Naive thymus-derived CD8-positive, alpha-beta T cell (primary cell): ENCODE measurements at regions not wholly inside any gene's neighbourhood (a gene's known extent, or its start where the extent isn't known, plus 50 kb on each side); places are given as distances from the start of the nearest gene placed in this dataset.
A peak's percentile ranks its signal among the peaks of the same experiment; 100 is the strongest.

Source experiments
- ATAC-seq, 2 donors: fragments of 150-1000 bp; cut with Tn5 transposase in 1 of 2; sonication (Bioruptor Pico), chemical (Tn5 transposase) in 1 of 2; 1 replicate in 1 of 2; 2 replicates in 1 of 2; pipeline ENCODE4 v1.10.0; 2021; ENCODE audit warnings: mild to moderate bottlenecking in 2 of 2, moderate library complexity in 2 of 2
- POLR2A ChIA-PET: fragments of 350-600 bp; sonication (Branson Sonifier 250); formaldehyde crosslinking; loops from one replicate; lab custom pipeline; 2021; ENCODE audit warnings: antibody characterized with exemption; lab: Charles Lee
- DNase-seq, 10 donors: peaks; one replicate each; pipeline versions ENCODE4 v3.0.0 to v3.0.0-alpha.2; 2020 to 2022
- H3K27ac Mint-ChIP-seq, 10 donors: one replicate each; pipeline ENCODE4 v1.8.0; 2020 to 2022; ENCODE audit warnings: mild to moderate bottlenecking in 10 of 10, mixed read lengths in 10 of 10, moderate library complexity in 4 of 10, inconsistent platforms in 1 of 10
- H3K27me3 Mint-ChIP-seq, 5 donors: one replicate each; pipeline ENCODE4 v1.8.0; 2021 to 2022; ENCODE audit warnings: mixed read lengths in 5 of 5
- H3K36me3 Mint-ChIP-seq, 3 donors: one replicate each; pipeline ENCODE4 v1.8.0; 2020 to 2022; ENCODE audit warnings: mixed read lengths in 3 of 3, mild to moderate bottlenecking in 2 of 3, inconsistent platforms in 1 of 3
- H3K4me1 Mint-ChIP-seq, 4 donors: one replicate each; pipeline ENCODE4 v1.8.0; 2021 to 2022; ENCODE audit warnings: mixed read lengths in 4 of 4
- H3K4me3 Mint-ChIP-seq, 10 donors: one replicate each; pipeline ENCODE4 v1.8.0; 2020 to 2022; ENCODE audit warnings: mild to moderate bottlenecking in 10 of 10, mixed read lengths in 10 of 10, moderate library complexity in 6 of 10, inconsistent platforms in 1 of 10
- H3K9me3 Mint-ChIP-seq, 9 donors: one replicate each; pipeline ENCODE4 v1.8.0; 2020 to 2022; ENCODE audit warnings: mixed read lengths in 9 of 9, mild to moderate bottlenecking in 3 of 9, inconsistent platforms in 1 of 9, moderate library complexity in 1 of 9

GRCh38 chr14:94691660-94692034 is 78.3 kb downstream of the GSC start:
- Mint-ChIP-seq H3K27ac (peak overlapping the region in 1 of 10 donors; percentile 70), H3K27me3 (peaks cover 6 to 32% (median 14%) of the 10 kb centered on the region in 5 donors), H3K4me1 (peaks cover 0 to 2% (median 0%) of the 10 kb centered on the region in 4 donors), H3K4me3 (no peak overlapping the region), H3K36me3 (no peaks in the 10 kb centered on the region), H3K9me3 (no peaks in the 10 kb centered on the region)
- ATAC-seq (no peak), DNase-seq (no peak)
- POLR2A ChIA-PET = no interaction called here

GRCh38 chr14:94690896-94691659 is 78.8 kb downstream of the GSC start:
- Mint-ChIP-seq H3K27me3 (peaks cover 6 to 32% (median 14%) of the 10 kb centered on the region in 5 donors), H3K4me1 (peaks cover 0 to 2% (median 0%) of the 10 kb centered on the region in 4 donors), H3K9me3 (no peaks in the 10 kb centered on the region), H3K27ac (no peak overlapping the region), H3K36me3 (no peaks in the 10 kb centered on the region), H3K4me3 (no peak overlapping the region)
- DNase-seq = no peak
- POLR2A ChIA-PET = no interaction called here
- no peak for ATAC-seq

- H3K9me3 Mint-ChIP-seq = no peaks in the 10 kb centered on the region
- H3K4me3 Mint-ChIP-seq = peak overlapping the region in 1 of 10 donors; percentile 19
- peaks cover 0 to 2% (median 0%) of the 10 kb centered on the region in 4 donors for H3K4me1 Mint-ChIP-seq
- POLR2A ChIA-PET = no interaction called here
- no peaks in the 10 kb centered on the region for H3K36me3 Mint-ChIP-seq
- ATAC-seq (no peak), DNase-seq (no peak)
- H3K27ac Mint-ChIP-seq = no peak overlapping the region
- peaks cover 6 to 32% (median 14%) of the 10 kb centered on the region in 5 donors for H3K27me3 Mint-ChIP-seq
These were observed 78.3 kb downstream of the SERPINA3 start for GRCh38 chr14:94690486-94690885.

GRCh38 chr14:94689985-94690400 is 77.8 kb downstream of the SERPINA3 start:
- no peak for DNase-seq
- ATAC-seq = no peak

GRCh38 chr14:94689218-94689984 is 77.2 kb downstream of the SERPINA3 start:
- H3K4me1 Mint-ChIP-seq = peaks cover 0 to 2% (median 0%) of the 10 kb centered on the region in 4 donors
- no peaks in the 10 kb centered on the region for H3K9me3 Mint-ChIP-seq
- peak in 8 of 10 donors; percentile 4 to 46 (median 26) for DNase-seq
- H3K4me3 Mint-ChIP-seq = no peak overlapping the region
- peaks cover 6 to 32% (median 14%) of the 10 kb centered on the region in 5 donors for H3K27me3 Mint-ChIP-seq
- POLR2A ChIA-PET = no interaction called here
- peak; percentile 49 to 63 for ATAC-seq
- H3K36me3 Mint-ChIP-seq = no peaks in the 10 kb centered on the region
- no peak overlapping the region for H3K27ac Mint-ChIP-seq

More at GRCh38 chr14:94689985-94690400, 77.8 kb downstream of the SERPINA3 start:
- peak overlapping the region in 2 of 10 donors; percentile 19 to 39 for H3K4me3 Mint-ChIP-seq
- no peaks in the 10 kb centered on the region for H3K36me3 Mint-ChIP-seq
- H3K9me3 Mint-ChIP-seq = no peaks in the 10 kb centered on the region
- no peak overlapping the region for H3K27ac Mint-ChIP-seq
- H3K27me3 Mint-ChIP-seq = peaks cover 6 to 32% (median 14%) of the 10 kb centered on the region in 5 donors
- POLR2A ChIA-PET = no interaction called here
- peaks cover 0 to 2% (median 0%) of the 10 kb centered on the region in 4 donors for H3K4me1 Mint-ChIP-seq

- DNase-seq = no peak
- no peak overlapping the region for H3K4me3 Mint-ChIP-seq
- no peaks in the 10 kb centered on the region for H3K9me3 Mint-ChIP-seq
- POLR2A ChIA-PET = no interaction called here
- ATAC-seq = no peak
- H3K4me1 Mint-ChIP-seq = peaks cover 0 to 2% (median 0%) of the 10 kb centered on the region in 4 donors
- H3K36me3 Mint-ChIP-seq = no peaks in the 10 kb centered on the region
- H3K27ac Mint-ChIP-seq = no peak overlapping the region
- H3K27me3 Mint-ChIP-seq = peaks cover 6 to 26% (median 18%) of the 10 kb centered on the region in 5 donors
These were observed 74.4 kb downstream of the SERPINA3 start for GRCh38 chr14:94686511-94687160.

GRCh38 chr14:94685681-94686485 is 73.7 kb downstream of the SERPINA3 start:
- ATAC-seq = no peak
- H3K27me3 Mint-ChIP-seq = peaks cover 6 to 21% (median 13%) of the 10 kb centered on the region in 5 donors

GRCh38 chr14:94685166-94685581 is 73.0 kb downstream of the SERPINA3 start:
- H3K27me3 Mint-ChIP-seq = peaks cover 6 to 19% (median 11%) of the 10 kb centered on the region in 5 donors
- no peak for ATAC-seq

More at GRCh38 chr14:94685681-94686485, 73.7 kb downstream of the SERPINA3 start:
- no peak overlapping the region for H3K4me3 Mint-ChIP-seq
- POLR2A ChIA-PET = no interaction called here
- no peak overlapping the region for H3K27ac Mint-ChIP-seq
- no peaks in the 10 kb centered on the region for H3K36me3 Mint-ChIP-seq
- H3K4me1 Mint-ChIP-seq = peaks cover 0 to 2% (median 0%) of the 10 kb centered on the region in 4 donors
- peak in 1 of 10 donors; percentile 13 for DNase-seq
- no peaks in the 10 kb centered on the region for H3K9me3 Mint-ChIP-seq

GRCh38 chr14:94682736-94683135 is 70.5 kb downstream of the SERPINA3 start:
- Mint-ChIP-seq H3K27me3 (peaks cover 2 to 19% (median 10%) of the 10 kb centered on the region in 5 donors), H3K4me1 (no peaks in the 10 kb centered on the region), H3K9me3 (no peaks in the 10 kb centered on the region), H3K4me3 (no peak overlapping the region), H3K27ac (no peak overlapping the region), H3K36me3 (no peaks in the 10 kb centered on the region)
- POLR2A ChIA-PET = no interaction called here
- ATAC-seq (no peak), DNase-seq (no peak)

More at GRCh38 chr14:94685166-94685581, 73.0 kb downstream of the SERPINA3 start:
- Mint-ChIP-seq H3K4me3 (no peak overlapping the region), H3K9me3 (no peaks in the 10 kb centered on the region), H3K4me1 (peaks cover 0 to 2% (median 0%) of the 10 kb centered on the region in 4 donors), H3K36me3 (no peaks in the 10 kb centered on the region), H3K27ac (no peak overlapping the region)
- POLR2A ChIA-PET = no interaction called here
- peak in 1 of 10 donors; percentile 16 for DNase-seq

GRCh38 chr14:94682061-94682516 is 69.9 kb downstream of the SERPINA3 start:
- Mint-ChIP-seq H3K4me1 (no peaks in the 10 kb centered on the region), H3K27ac (no peak overlapping the region), H3K4me3 (no peak overlapping the region), H3K9me3 (no peaks in the 10 kb centered on the region), H3K27me3 (peaks cover 2 to 26% (median 17%) of the 10 kb centered on the region in 5 donors), H3K36me3 (no peaks in the 10 kb centered on the region)
- POLR2A ChIA-PET = no interaction called here
- no peak for ATAC-seq
- no peak for DNase-seq

- DNase-seq = no peak
- H3K4me1 Mint-ChIP-seq = no peaks in the 10 kb centered on the region
- H3K9me3 Mint-ChIP-seq = no peaks in the 10 kb centered on the region
- peaks cover 2 to 29% (median 17%) of the 10 kb centered on the region in 5 donors for H3K27me3 Mint-ChIP-seq
- ATAC-seq = no peak
- H3K4me3 Mint-ChIP-seq = no peak overlapping the region
- no peak overlapping the region for H3K27ac Mint-ChIP-seq
- H3K36me3 Mint-ChIP-seq = no peaks in the 10 kb centered on the region
- POLR2A ChIA-PET = no interaction called here
These were observed 69.3 kb downstream of the SERPINA3 start for GRCh38 chr14:94681300-94682060.
